Stimulated activated CD4-positive, alpha-beta T cell treated with anti-CD3 and anti-CD28 coated beads, Interleukin-4, amount 100 ng/mL, for 24 hours (primary cell): ENCODE measurements at regions not wholly inside any gene's neighbourhood (a gene's known extent, or its start where the extent isn't known, plus 50 kb on each side); places are given as distances from the start of the nearest gene placed in this dataset.
"Not testable (repeated sequence)": the region's sequence is repeated elsewhere in the genome, so short reads cannot be mapped to it uniquely, and the experiment has no call there.

ENCODE experiments used
- DNase-seq: peaks from one replicate; pipeline ENCODE4 v3.0.0-alpha.2; 2020

- no peak for DNase-seq
These were observed 93.2 kb upstream of the ARL4C start for GRCh38 chr2:234590076-234590475.

GRCh38 chr2:234588054-234588430, 91.2 kb upstream of the ARL4C start:
- DNase-seq = no peak

- no peak for DNase-seq
These were observed 90.6 kb upstream of the ARL4C start for GRCh38 chr2:234587341-234588053.

GRCh38 chr2:234583331-234583730, 86.5 kb upstream of the ARL4C start:
- no peak for DNase-seq

- no peak for DNase-seq
These were observed 83.8 kb upstream of the ARL4C start for GRCh38 chr2:234580686-234581085.

GRCh38 chr2:234579231-234579962, 82.5 kb upstream of the ARL4C start:
- no peak for DNase-seq

- no peak for DNase-seq
These were observed 81.5 kb upstream of the ARL4C start for GRCh38 chr2:234578389-234578788.

- no peak for DNase-seq
These were observed 80.3 kb upstream of the ARL4C start for GRCh38 chr2:234577191-234577590.

GRCh38 chr2:234571620-234572407, 74.9 kb upstream of the ARL4C start:
- no peak for DNase-seq

GRCh38 chr2:234570476-234570875, 73.6 kb upstream of the ARL4C start:
- no peak for DNase-seq

- DNase-seq = no peak
These were observed 73.0 kb upstream of the ARL4C start for GRCh38 chr2:234569776-234570430.

GRCh38 chr2:234566622-234567021, 69.7 kb upstream of the ARL4C start:
- DNase-seq = no peak

GRCh38 chr2:234565842-234566619, 69.2 kb upstream of the ARL4C start:
- no peak for DNase-seq

GRCh38 chr2:234565201-234565600, 68.3 kb upstream of the ARL4C start:
- DNase-seq = no peak

GRCh38 chr2:234564699-234565098, 67.8 kb upstream of the ARL4C start:
- DNase-seq = no peak

- DNase-seq = no peak
These were observed 62.7 kb upstream of the ARL4C start for GRCh38 chr2:234559609-234560008.

- DNase-seq = no peak
These were observed 61.8 kb upstream of the ARL4C start for GRCh38 chr2:234558642-234559041.

GRCh38 chr2:234556848-234557573, 60.1 kb upstream of the ARL4C start:
- no peak for DNase-seq

- DNase-seq = no peak
These were observed 58.9 kb upstream of the ARL4C start for GRCh38 chr2:234555616-234556249.

GRCh38 chr2:234555161-234555560, 58.3 kb upstream of the ARL4C start:
- DNase-seq = no peak

- DNase-seq = not testable (repeated sequence)
These were observed 56.3 kb upstream of the ARL4C start for GRCh38 chr2:234553223-234553622.
